ENCODE measurements at regions not wholly inside any gene's neighbourhood (a gene's known extent, or its start where the extent isn't known, plus 50 kb on each side); places are given as distances from the start of the nearest gene placed in this dataset.

- TF ChIP-seq CTCF (IDR thresholded peaks at IDR 0.05) (no peak), ZFX (IDR thresholded peaks at IDR 0.05; ENCODE audit: borderline replicate concordance) (no peak)
- no peak overlapping the region for H3K27ac ChIP-seq
These were observed 433.4 kb downstream of the PDGFC start for GRCh38 chr4:156538210-156538609.

DNA sequence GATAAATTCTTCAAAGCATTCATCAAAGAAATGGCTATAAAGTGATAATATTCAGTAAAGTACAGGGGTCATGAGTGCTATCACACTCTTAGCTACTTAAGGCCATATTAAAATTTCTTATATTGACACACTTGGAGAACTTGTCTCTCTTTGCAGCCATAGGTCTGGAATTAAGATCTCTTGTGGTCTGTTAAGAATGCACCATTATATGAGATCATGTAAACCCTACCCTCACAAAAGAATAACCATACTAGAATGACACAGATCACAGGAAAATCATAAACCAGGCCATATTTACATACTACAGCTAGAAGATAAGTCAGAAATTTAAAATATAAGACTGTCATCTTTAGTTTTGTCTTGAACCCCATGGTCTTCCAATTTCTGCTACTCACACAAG lies 434.3 kb downstream of the PDGFC start:
- no peak overlapping the region for H3K27ac ChIP-seq
- TF ChIP-seq CTCF (IDR thresholded peaks at IDR 0.05) (no peak), ZFX (IDR thresholded peaks at IDR 0.05; ENCODE audit: borderline replicate concordance) (no peak)

- TF ChIP-seq CTCF (IDR thresholded peaks at IDR 0.05) (no peak), ZFX (IDR thresholded peaks at IDR 0.05; ENCODE audit: borderline replicate concordance) (no peak)
- no peak overlapping the region for H3K27ac ChIP-seq
These were observed 434.9 kb downstream of the PDGFC start for GRCh38 chr4:156536661-156537060.

DNA sequence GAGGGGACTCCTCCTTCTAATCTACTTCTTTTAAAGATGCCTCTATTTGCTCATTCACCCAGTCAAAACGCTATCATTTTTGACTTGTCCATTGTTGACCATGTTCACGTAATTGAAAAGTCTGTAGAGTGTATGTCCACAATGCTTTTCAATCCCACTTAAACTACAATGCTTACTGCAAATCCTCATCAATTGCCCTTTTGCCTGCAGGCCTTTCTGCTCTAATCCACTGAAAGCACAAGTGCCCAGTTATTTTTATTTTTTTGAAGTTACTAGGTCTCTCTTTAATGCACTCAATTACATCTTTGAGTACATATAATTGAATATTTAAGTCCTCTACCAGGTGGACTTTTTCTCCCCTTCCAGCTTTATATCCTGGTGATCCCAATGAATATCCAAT lies 437.4 kb downstream of the PDGFC start:
- no peak overlapping the region for H3K27ac ChIP-seq
- TF ChIP-seq CTCF (IDR thresholded peaks at IDR 0.05), result no peak
- TF ChIP-seq ZFX (IDR thresholded peaks at IDR 0.05; ENCODE audit: borderline replicate concordance), result no peak

DNA sequence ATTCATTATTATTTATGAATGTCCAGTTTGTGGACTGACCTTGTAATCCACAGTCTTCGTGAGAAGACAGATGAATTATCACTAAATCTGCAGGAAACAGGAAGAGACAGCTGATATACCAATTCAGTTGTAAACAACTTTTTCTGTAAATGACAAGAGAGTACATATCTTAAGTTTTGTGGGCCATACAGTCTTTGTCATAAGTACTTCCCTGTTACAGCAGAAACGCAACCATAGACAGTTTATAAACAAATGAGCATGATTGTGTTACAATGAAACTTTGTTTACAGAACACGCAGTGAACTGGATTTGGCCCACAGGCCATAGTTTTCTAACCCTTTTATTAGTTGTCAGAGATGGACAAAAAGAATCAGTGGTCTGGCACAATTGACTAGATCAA lies 443.4 kb downstream of the PDGFC start:
- H3K27ac ChIP-seq, result no peak overlapping the region
- TF ChIP-seq CTCF (IDR thresholded peaks at IDR 0.05) (no peak), ZFX (IDR thresholded peaks at IDR 0.05; ENCODE audit: borderline replicate concordance) (no peak)

GRCh38 chr4:156527237-156527993 lies 444.2 kb downstream of the PDGFC start:
- TF ChIP-seq CTCF (IDR thresholded peaks at IDR 0.05), result no peak
- H3K27ac ChIP-seq, result no peak overlapping the region

- no peak for TF ChIP-seq CTCF (IDR thresholded peaks at IDR 0.05)
- no peak for TF ChIP-seq ZFX (IDR thresholded peaks at IDR 0.05; ENCODE audit: borderline replicate concordance)
- H3K27ac ChIP-seq, result no peak overlapping the region
These were observed 447.6 kb downstream of the PDGFC start for GRCh38 chr4:156523991-156524390.

Data from 22Rv1 (cell line).